CD4-positive, alpha-beta memory T cell (primary cell): ENCODE measurements at regions not wholly inside any gene's neighbourhood (a gene's known extent, or its start where the extent isn't known, plus 50 kb on each side); places are given as distances from the start of the nearest gene placed in this dataset.

ENCODE experiments used
- CTCF ChIA-PET: fragments of 350-600 bp; sonication (Branson Sonifier 250); formaldehyde crosslinking; loops from one replicate; lab custom pipeline; 2021; ENCODE audit warnings: inconsistent platforms; ENCODE audit not compliant: partially characterized antibody; lab: Charles Lee
- POLR2A ChIA-PET: fragments of 350-600 bp; sonication (Branson Sonifier 250); formaldehyde crosslinking; loops from one replicate; lab custom pipeline; 2021; ENCODE audit not compliant: partially characterized antibody; lab: Charles Lee
- DNase-seq, 5 donors: peaks; one replicate each; pipeline versions ENCODE4 v3.0.0 to v3.0.0-alpha.2; 2020 to 2022; ENCODE audit warnings: mixed read lengths in 1 of 5
- H3K27ac ChIP-seq: one replicate; pipeline ENCODE4 v1.7.0; 2013; ENCODE audit warnings: low read depth, low read length
- H3K27me3 ChIP-seq: 2 replicates; pipeline ENCODE4 v1.7.0; 2013; ENCODE audit warnings: mild to moderate bottlenecking, low read length, moderate library complexity; ENCODE audit not compliant: insufficient read depth
- H3K36me3 ChIP-seq: 2 replicates; pipeline ENCODE4 v1.7.0; 2013; ENCODE audit warnings: mild to moderate bottlenecking, low read length, moderate library complexity; ENCODE audit not compliant: insufficient read depth
- H3K4me1 ChIP-seq: 2 replicates; pipeline ENCODE4 v1.7.0; 2013; ENCODE audit warnings: mild to moderate bottlenecking, low read length, moderate library complexity; ENCODE audit not compliant: insufficient read depth
- H3K4me3 ChIP-seq, 2 donors: one replicate each; pipeline ENCODE4 v1.7.0; 2013; ENCODE audit warnings: low read length in 2 of 2, mild to moderate bottlenecking in 1 of 2
- H3K9me3 ChIP-seq, 2 donors: one replicate each; pipeline ENCODE4 v1.7.0; 2013; ENCODE audit warnings: low read length in 2 of 2, control low read depth in 1 of 2; ENCODE audit not compliant: control insufficient read depth in 1 of 2
- H3K27ac Mint-ChIP-seq, 7 donors: one replicate each; pipeline ENCODE4 v1.8.0; 2020 to 2021; ENCODE audit warnings: mixed read lengths in 7 of 7, mild to moderate bottlenecking in 6 of 7, inconsistent platforms in 3 of 7, moderate library complexity in 3 of 7
- H3K27me3 Mint-ChIP-seq, 2 donors: one replicate each; pipeline ENCODE4 v1.8.0; 2020 to 2021; ENCODE audit warnings: mixed read lengths in 2 of 2
- H3K36me3 Mint-ChIP-seq, 2 donors: one replicate each; pipeline ENCODE4 v1.8.0; 2020 to 2021; ENCODE audit warnings: mixed read lengths in 2 of 2, inconsistent platforms in 1 of 2, mild to moderate bottlenecking in 1 of 2
- H3K4me1 Mint-ChIP-seq, 4 donors: one replicate each; pipeline ENCODE4 v1.8.0; 2020 to 2021; ENCODE audit warnings: mixed read lengths in 4 of 4, mild to moderate bottlenecking in 1 of 4
- H3K4me3 Mint-ChIP-seq, 8 donors: one replicate each; pipeline ENCODE4 v1.8.0; 2020 to 2021; ENCODE audit warnings: mixed read lengths in 8 of 8, mild to moderate bottlenecking in 7 of 8, moderate library complexity in 6 of 8, inconsistent platforms in 3 of 8
- H3K9me3 Mint-ChIP-seq, 8 donors: one replicate each; pipeline ENCODE4 v1.8.0; 2020 to 2021; ENCODE audit warnings: mixed read lengths in 8 of 8, mild to moderate bottlenecking in 5 of 8, inconsistent platforms in 3 of 8, moderate library complexity in 1 of 8
- intact Hi-C: fragments of 100-400 bp; cut with micrococcal nuclease; formaldehyde crosslinking; loops from one replicate; pipeline ENCODE4 v1.15.1; 2023

DNA sequence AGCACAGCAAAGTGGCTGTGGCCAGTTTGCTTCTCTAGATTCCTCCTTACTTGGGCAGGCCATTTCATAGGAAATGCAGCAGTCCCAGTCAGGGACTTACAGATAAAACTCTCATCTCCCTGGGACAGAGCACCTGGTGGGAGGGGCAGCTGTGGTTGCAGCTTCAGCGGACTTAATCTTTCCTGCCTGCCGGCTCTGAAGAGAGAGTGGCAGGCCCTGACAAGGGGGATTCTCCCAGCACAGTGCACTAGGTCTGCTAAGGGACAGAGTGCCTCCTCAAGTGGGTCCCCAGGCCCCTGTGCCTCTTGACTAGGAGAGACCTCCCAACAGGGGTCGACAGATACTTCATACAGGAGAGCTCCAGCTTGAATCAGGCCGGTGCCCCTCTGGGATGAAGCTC, 1649.1 kb downstream of the LRRC4C start:
- Histone ChIP-seq H3K27me3 (no peaks in the 10 kb centered on the region), H3K4me1 (no peaks in the 10 kb centered on the region), H3K9me3 (no peaks in the 10 kb centered on the region), H3K36me3 (no peaks in the 10 kb centered on the region), H3K4me3 (no peak overlapping the region), H3K27ac (no peak overlapping the region)
- Mint-ChIP-seq H3K36me3 (no peaks in the 10 kb centered on the region), H3K4me3 (no peak overlapping the region), H3K9me3 (peaks cover 6 to 43% (median 24%) of the 10 kb centered on the region in 8 donors), H3K27ac (no peak overlapping the region), H3K4me1 (no peaks in the 10 kb centered on the region), H3K27me3 (no peaks in the 10 kb centered on the region)
- CTCF ChIA-PET = no interaction called here
- intact Hi-C loops = no loop called here
- POLR2A ChIA-PET = no interaction called here
- DNase-seq = no peak

DNA sequence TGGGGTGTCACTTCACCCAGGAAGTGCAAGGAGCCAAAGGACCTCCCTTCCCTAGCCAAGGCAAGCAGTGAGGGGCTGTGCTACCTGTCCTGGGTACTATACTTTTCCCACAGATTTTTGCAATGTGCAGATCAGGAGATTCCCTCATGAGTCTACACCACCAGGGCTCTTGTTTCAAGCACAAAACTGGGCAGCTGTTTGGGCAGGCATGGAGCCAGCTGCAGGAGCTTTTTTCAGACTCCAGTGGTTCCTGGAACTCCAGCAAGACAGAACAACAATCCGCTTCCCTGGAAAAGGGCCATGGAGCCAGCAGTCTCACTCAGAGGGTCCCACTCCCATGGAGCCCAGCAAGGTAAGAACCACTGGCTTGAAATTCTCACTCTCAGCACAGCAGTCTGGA, 1649.6 kb downstream of the LRRC4C start:
- ChIA-PET CTCF (no interaction called here), POLR2A (no interaction called here)
- no peaks in the 10 kb centered on the region for H3K27me3 Mint-ChIP-seq
- no peak overlapping the region for H3K27ac ChIP-seq
- no peaks in the 10 kb centered on the region for H3K9me3 ChIP-seq
- H3K4me3 ChIP-seq = no peak overlapping the region
- H3K4me1 Mint-ChIP-seq = no peaks in the 10 kb centered on the region
- intact Hi-C loops = no loop called here
- peak in 1 of 5 donors; percentile 18 for DNase-seq
- H3K9me3 Mint-ChIP-seq = peaks cover 6 to 40% (median 21%) of the 10 kb centered on the region in 8 donors
- no peak overlapping the region for H3K4me3 Mint-ChIP-seq
- H3K36me3 ChIP-seq = no peaks in the 10 kb centered on the region
- H3K27me3 ChIP-seq = no peaks in the 10 kb centered on the region
- H3K4me1 ChIP-seq = no peaks in the 10 kb centered on the region
- H3K36me3 Mint-ChIP-seq = no peaks in the 10 kb centered on the region
- H3K27ac Mint-ChIP-seq = no peak overlapping the region

GRCh38 chr11:39807904-39808303, 1651.5 kb downstream of the LRRC4C start:
- peaks cover 5 to 32% (median 15%) of the 10 kb centered on the region in 8 donors for H3K9me3 Mint-ChIP-seq
- ChIA-PET CTCF (no interaction called here), POLR2A (no interaction called here)
- H3K36me3 Mint-ChIP-seq = no peaks in the 10 kb centered on the region
- no peak overlapping the region for H3K4me3 ChIP-seq
- H3K27ac Mint-ChIP-seq = no peak overlapping the region
- no peaks in the 10 kb centered on the region for H3K4me1 Mint-ChIP-seq
- no peaks in the 10 kb centered on the region for H3K4me1 ChIP-seq
- intact Hi-C loops = no loop called here
- no peak overlapping the region for H3K4me3 Mint-ChIP-seq
- H3K27me3 Mint-ChIP-seq = no peaks in the 10 kb centered on the region
- H3K27me3 ChIP-seq = no peaks in the 10 kb centered on the region
- H3K36me3 ChIP-seq = no peaks in the 10 kb centered on the region
- H3K9me3 ChIP-seq = no peaks in the 10 kb centered on the region
- no peak overlapping the region for H3K27ac ChIP-seq
- no peak for DNase-seq

- no peak overlapping the region for H3K27ac Mint-ChIP-seq
Observed at GRCh38 chr11:39806652-39807051, 1652.8 kb downstream of the LRRC4C start.

DNA sequence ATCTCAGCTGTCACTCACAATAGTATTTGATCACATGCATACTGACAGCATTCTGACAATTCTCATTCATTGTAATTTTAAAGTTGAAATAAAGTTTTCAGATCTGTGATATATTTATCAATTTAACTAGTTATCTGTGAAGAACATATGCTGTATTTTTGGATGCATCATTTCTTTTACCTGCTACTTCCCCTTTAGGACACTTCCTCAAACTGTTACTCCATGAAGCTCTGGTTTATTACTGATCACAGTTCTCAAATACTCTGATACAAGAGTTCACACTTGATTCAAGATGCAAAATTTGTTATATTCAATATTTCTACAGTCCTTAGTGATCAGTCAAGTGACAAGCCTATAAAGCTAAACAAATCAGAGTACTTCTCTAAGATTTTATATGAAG, 1655.2 kb downstream of the LRRC4C start:
- Histone ChIP-seq H3K4me3 (no peak overlapping the region), H3K4me1 (no peaks in the 10 kb centered on the region), H3K27me3 (no peaks in the 10 kb centered on the region), H3K27ac (no peak overlapping the region), H3K36me3 (no peaks in the 10 kb centered on the region), H3K9me3 (no peaks in the 10 kb centered on the region)
- intact Hi-C loops = no loop called here
- Mint-ChIP-seq H3K27ac (no peak overlapping the region), H3K4me1 (no peaks in the 10 kb centered on the region), H3K9me3 (peaks cover 0 to 26% (median 12%) of the 10 kb centered on the region in 8 donors), H3K4me3 (no peak overlapping the region), H3K27me3 (no peaks in the 10 kb centered on the region), H3K36me3 (no peaks in the 10 kb centered on the region)
- CTCF ChIA-PET = no interaction called here
- DNase-seq = no peak
- POLR2A ChIA-PET = no interaction called here

More at GRCh38 chr11:39806652-39807051, 1652.8 kb downstream of the LRRC4C start:
- H3K9me3 Mint-ChIP-seq = peaks cover 0 to 25% (median 10%) of the 10 kb centered on the region in 8 donors
- no peaks in the 10 kb centered on the region for H3K27me3 Mint-ChIP-seq
- ChIA-PET POLR2A (no interaction called here), CTCF (no interaction called here)
- H3K36me3 Mint-ChIP-seq = no peaks in the 10 kb centered on the region
- H3K27ac ChIP-seq = no peak overlapping the region
- H3K9me3 ChIP-seq = no peaks in the 10 kb centered on the region
- no peak for DNase-seq
- no peak overlapping the region for H3K4me3 ChIP-seq
- H3K4me3 Mint-ChIP-seq = no peak overlapping the region
- H3K36me3 ChIP-seq = no peaks in the 10 kb centered on the region
- intact Hi-C loops = no loop called here
- no peaks in the 10 kb centered on the region for H3K4me1 ChIP-seq
- H3K4me1 Mint-ChIP-seq = no peaks in the 10 kb centered on the region
- H3K27me3 ChIP-seq = no peaks in the 10 kb centered on the region

DNA sequence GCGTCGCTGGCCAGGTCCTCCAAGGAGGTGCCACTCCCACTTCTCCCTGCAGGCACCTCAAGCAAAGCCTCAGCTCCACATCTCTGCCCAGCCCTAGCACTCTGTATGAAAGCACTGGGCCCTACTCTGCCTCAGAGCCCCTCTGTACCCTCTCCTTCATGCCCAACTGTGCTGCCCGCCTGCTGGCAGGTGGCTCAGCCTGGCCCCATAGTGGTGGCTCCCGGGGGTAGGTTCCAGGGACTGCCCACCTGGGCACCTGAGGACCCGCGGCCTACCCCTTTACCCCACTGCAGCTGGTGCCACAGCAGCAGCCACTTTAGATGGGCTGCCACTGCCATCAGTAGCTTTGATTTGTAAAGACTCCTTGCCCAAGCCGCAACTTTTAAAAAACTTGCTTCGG, 1672.8 kb downstream of the LRRC4C start:
- Mint-ChIP-seq H3K27ac (no peak overlapping the region), H3K9me3 (peaks cover 0 to 19% (median 5%) of the 10 kb centered on the region in 8 donors), H3K4me1 (no peaks in the 10 kb centered on the region), H3K4me3 (no peak overlapping the region), H3K27me3 (no peaks in the 10 kb centered on the region), H3K36me3 (no peaks in the 10 kb centered on the region)
- DNase-seq = no peak
- Histone ChIP-seq H3K9me3 (peaks cover 0 to under 1% of the 10 kb centered on the region in 2 donors), H3K4me3 (no peak overlapping the region), H3K36me3 (no peaks in the 10 kb centered on the region), H3K27ac (no peak overlapping the region), H3K27me3 (no peaks in the 10 kb centered on the region), H3K4me1 (no peaks in the 10 kb centered on the region)
- intact Hi-C loops = no loop called here
- ChIA-PET POLR2A (no interaction called here), CTCF (no interaction called here)

GRCh38 chr11:39786281-39786680, 1673.2 kb downstream of the LRRC4C start:
- H3K4me3 ChIP-seq = no peak overlapping the region
- ChIA-PET CTCF (no interaction called here), POLR2A (no interaction called here)
- Mint-ChIP-seq H3K27me3 (no peaks in the 10 kb centered on the region), H3K4me1 (no peaks in the 10 kb centered on the region), H3K9me3 (peaks cover 0 to 22% (median 5%) of the 10 kb centered on the region in 8 donors), H3K27ac (no peak overlapping the region), H3K36me3 (no peaks in the 10 kb centered on the region), H3K4me3 (no peak overlapping the region)
- H3K27me3 ChIP-seq = no peaks in the 10 kb centered on the region
- no peaks in the 10 kb centered on the region for H3K36me3 ChIP-seq
- H3K9me3 ChIP-seq = peaks cover 0 to 3% of the 10 kb centered on the region in 2 donors
- no peak overlapping the region for H3K27ac ChIP-seq
- H3K4me1 ChIP-seq = no peaks in the 10 kb centered on the region
- intact Hi-C loops = no loop called here
- no peak for DNase-seq

DNA sequence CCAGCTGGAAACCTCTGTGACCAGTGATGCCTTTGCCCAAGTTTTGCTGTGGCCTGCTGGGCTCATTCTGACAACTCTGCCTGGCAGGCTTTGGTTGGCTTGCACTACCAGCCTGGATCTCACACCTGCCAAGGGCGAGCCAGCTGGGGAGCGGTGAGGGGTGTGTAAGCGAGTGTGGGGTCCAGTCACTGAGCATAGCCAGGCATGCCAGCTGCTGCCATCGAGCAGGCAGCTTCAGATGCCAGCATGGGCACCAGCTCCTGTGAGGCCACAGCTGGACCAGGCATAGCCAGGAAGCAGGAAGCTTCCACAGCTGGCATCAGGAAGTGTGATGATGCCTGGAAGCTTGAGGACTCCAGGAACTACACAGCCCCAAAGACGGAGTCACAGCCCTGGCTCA, 1674.6 kb downstream of the LRRC4C start:
- no peaks in the 10 kb centered on the region for H3K4me1 ChIP-seq
- Mint-ChIP-seq H3K27me3 (no peaks in the 10 kb centered on the region), H3K9me3 (peaks cover 0 to 20% (median 5%) of the 10 kb centered on the region in 8 donors), H3K36me3 (no peaks in the 10 kb centered on the region), H3K27ac (no peak overlapping the region), H3K4me3 (no peak overlapping the region), H3K4me1 (no peaks in the 10 kb centered on the region)
- no peak for DNase-seq
- no peaks in the 10 kb centered on the region for H3K36me3 ChIP-seq
- peaks cover 0 to 3% of the 10 kb centered on the region in 2 donors for H3K9me3 ChIP-seq
- no peak overlapping the region for H3K4me3 ChIP-seq
- no peak overlapping the region for H3K27ac ChIP-seq
- intact Hi-C loops = no loop called here
- POLR2A ChIA-PET = no interaction called here
- no peaks in the 10 kb centered on the region for H3K27me3 ChIP-seq
- CTCF ChIA-PET = no interaction called here
